SK-N-MC (cell line): ENCODE measurements at regions not wholly inside any gene's neighbourhood (a gene's known extent, or its start where the extent isn't known, plus 50 kb on each side); places are given as distances from the start of the nearest gene placed in this dataset.
A peak's percentile ranks its signal among the peaks of the same experiment; 100 is the strongest.

Experiments
- DNase-seq: peaks from one replicate; pipeline ENCODE4 v3.0.0-alpha.2; 2011; ENCODE audit warnings: low read depth, low spot score
- H3K27ac ChIP-seq: fragments of 200-600 bp; sonication (generic); 2 replicates; pipeline ENCODE4 v1.5.1; 2016; ENCODE audit warnings: mixed run types
- H3K36me3 ChIP-seq: fragments of 200-600 bp; sonication (generic); 2 replicates; pipeline ENCODE4 v1.6.1; 2017; ENCODE audit warnings: antibody characterized with exemption, low read length, mixed read lengths; ENCODE audit not compliant: insufficient read depth
- H3K4me3 ChIP-seq: fragments of 200-600 bp; sonication (generic); 2 replicates; pipeline ENCODE4 v1.5.1; 2016
- H3K9ac ChIP-seq: fragments of 200-600 bp; sonication (generic); 2 replicates; pipeline ENCODE4 v1.8.0; 2017; ENCODE audit warnings: mixed run types, mixed read lengths; ENCODE audit not compliant: insufficient read length
- H3K9me3 ChIP-seq: fragments of 200-600 bp; sonication (generic); 2 replicates; pipeline ENCODE4 v1.6.1; 2017; ENCODE audit warnings: low read depth, mild to moderate bottlenecking, antibody characterized with exemption, low read length, moderate library complexity, mixed read lengths
- EZH2 ChIP-seq: fragments of 200-600 bp; sonication (generic); IDR thresholded peaks from one replicate; pipeline ENCODE4 v1.6.1; 2017; ENCODE audit warnings: antibody characterized with exemption
- FOXP2 ChIP-seq: optimal IDR thresholded peaks from 2 replicates; pipeline ENCODE3; 2011; ENCODE audit warnings: mild to moderate bottlenecking, moderate library complexity; ENCODE audit not compliant: insufficient read depth; ENCODE audit errors: extremely low read length, control extremely low read depth
- POLR2AphosphoS5 ChIP-seq: IDR thresholded peaks from 2 replicates; pipeline ENCODE4 v1.6.1; 2012; ENCODE audit warnings: mild to moderate bottlenecking, low read depth, low read length, borderline replicate concordance

- H3K9me3 ChIP-seq, result no peaks in the 10 kb centered on the region; the same call in 1 of the 2 replicates
- H3K27ac ChIP-seq, result no peak overlapping the region
- TF ChIP-seq POLR2AphosphoS5 (no peak), FOXP2 (no peak), EZH2 (no peak)
- H3K9ac ChIP-seq, result no peak overlapping the region
- no peak for DNase-seq
- no peak overlapping the region for H3K4me3 ChIP-seq
- H3K36me3 ChIP-seq, result no peaks in the 10 kb centered on the region
Measured at GRCh38 chr3:104149154-104149553, 1217.6 kb upstream of the ALCAM start.

GRCh38 chr3:104150724-104151123 is 1216.0 kb upstream of the ALCAM start:
- H3K27ac ChIP-seq, result no peak overlapping the region
- TF ChIP-seq FOXP2 (no peak), POLR2AphosphoS5 (no peak), EZH2 (no peak)
- no peak overlapping the region for H3K9ac ChIP-seq
- H3K36me3 ChIP-seq, result no peaks in the 10 kb centered on the region
- H3K4me3 ChIP-seq, result no peak overlapping the region
- no peaks in the 10 kb centered on the region; the same call in 1 of the 2 replicates for H3K9me3 ChIP-seq
- no peak for DNase-seq

GRCh38 chr3:104154896-104155295 is 1211.8 kb upstream of the ALCAM start:
- Histone ChIP-seq H3K9me3 (no peaks in the 10 kb centered on the region), H3K9ac (no peak overlapping the region), H3K36me3 (no peaks in the 10 kb centered on the region), H3K27ac (no peak overlapping the region), H3K4me3 (no peak overlapping the region)
- no peak for DNase-seq
- TF ChIP-seq FOXP2 (no peak), EZH2 (no peak), POLR2AphosphoS5 (no peak)

- DNase-seq, result no peak
- no peak overlapping the region for H3K4me3 ChIP-seq
Measured at GRCh38 chr3:104165866-104166265, 1200.8 kb upstream of the ALCAM start.

GRCh38 chr3:104168386-104168785 is 1198.3 kb upstream of the ALCAM start:
- peaks cover 7% of the 10 kb centered on the region; the same call in 1 of the 2 replicates for H3K9me3 ChIP-seq
- no peak overlapping the region for H3K9ac ChIP-seq
- no peaks in the 10 kb centered on the region for H3K36me3 ChIP-seq
- H3K27ac ChIP-seq, result no peak overlapping the region
- DNase-seq, result no peak
- TF ChIP-seq EZH2 (no peak), POLR2AphosphoS5 (no peak), FOXP2 (no peak)
- H3K4me3 ChIP-seq, result no peak overlapping the region

More at GRCh38 chr3:104165866-104166265, 1200.8 kb upstream of the ALCAM start:
- Histone ChIP-seq H3K27ac (no peak overlapping the region), H3K36me3 (no peaks in the 10 kb centered on the region), H3K9me3 (peaks cover 7% of the 10 kb centered on the region; the same call in 1 of the 2 replicates), H3K9ac (no peak overlapping the region)
- TF ChIP-seq POLR2AphosphoS5 (no peak), FOXP2 (no peak), EZH2 (no peak)

GRCh38 chr3:104175696-104176095 is 1191.0 kb upstream of the ALCAM start:
- Histone ChIP-seq H3K9me3 (0 out of 2 replicates have a peak, but pooled peaks cover 3% of the 10 kb centered on the region), H3K36me3 (no peaks in the 10 kb centered on the region), H3K27ac (no peak overlapping the region), H3K9ac (no peak overlapping the region), H3K4me3 (no peak overlapping the region)
- TF ChIP-seq FOXP2 (no peak), POLR2AphosphoS5 (no peak), EZH2 (no peak)
- no peak for DNase-seq

- H3K4me3 ChIP-seq, result no peak overlapping the region
- H3K36me3 ChIP-seq, result no peaks in the 10 kb centered on the region
- no peak for TF ChIP-seq FOXP2
- no peak for TF ChIP-seq EZH2
- no peak for TF ChIP-seq POLR2AphosphoS5
- no peak overlapping the region for H3K9ac ChIP-seq
- no peak for DNase-seq
- H3K9me3 ChIP-seq, result 0 out of 2 replicates have a peak, but pooled peaks cover 3% of the 10 kb centered on the region
- no peak overlapping the region for H3K27ac ChIP-seq
Measured at GRCh38 chr3:104176706-104177105, 1190.0 kb upstream of the ALCAM start.

- Histone ChIP-seq H3K27ac (peak overlapping the region; percentile 83), H3K9me3 (0 out of 2 replicates have a peak, but pooled peaks cover 3% of the 10 kb centered on the region), H3K9ac (no peak overlapping the region), H3K36me3 (no peaks in the 10 kb centered on the region), H3K4me3 (no peak overlapping the region)
- TF ChIP-seq POLR2AphosphoS5 (no peak; the same call in 1 of the 2 replicates), FOXP2 (no peak), EZH2 (no peak)
- peak; percentile 76 for DNase-seq
Measured at GRCh38 chr3:104178680-104179079, 1188.0 kb upstream of the ALCAM start.

- H3K4me3 ChIP-seq, result peak overlapping the region; percentile 29
- H3K36me3 ChIP-seq, result no peaks in the 10 kb centered on the region
- TF ChIP-seq POLR2AphosphoS5 (no peak), FOXP2 (no peak), EZH2 (no peak)
- DNase-seq, result no peak
- H3K9me3 ChIP-seq, result 0 out of 2 replicates have a peak, but pooled peaks cover 3% of the 10 kb centered on the region
- H3K9ac ChIP-seq, result no peak overlapping the region
- H3K27ac ChIP-seq, result peak overlapping the region; percentile 83; the same call in 1 of the 2 replicates
Measured at GRCh38 chr3:104180906-104181305, 1185.8 kb upstream of the ALCAM start.
